NCI-H2171 treated with DMSO at 0.1 percent for 48 hours (cell line): ENCODE measurements at regions not wholly inside any gene's neighbourhood (a gene's known extent, or its start where the extent isn't known, plus 50 kb on each side); places are given as distances from the start of the nearest gene placed in this dataset.

ENCODE experiments used
- DNase-seq: peaks from one replicate; lab custom pipeline; 2025; lab: John Stamatoyannopoulos, UW

DNA sequence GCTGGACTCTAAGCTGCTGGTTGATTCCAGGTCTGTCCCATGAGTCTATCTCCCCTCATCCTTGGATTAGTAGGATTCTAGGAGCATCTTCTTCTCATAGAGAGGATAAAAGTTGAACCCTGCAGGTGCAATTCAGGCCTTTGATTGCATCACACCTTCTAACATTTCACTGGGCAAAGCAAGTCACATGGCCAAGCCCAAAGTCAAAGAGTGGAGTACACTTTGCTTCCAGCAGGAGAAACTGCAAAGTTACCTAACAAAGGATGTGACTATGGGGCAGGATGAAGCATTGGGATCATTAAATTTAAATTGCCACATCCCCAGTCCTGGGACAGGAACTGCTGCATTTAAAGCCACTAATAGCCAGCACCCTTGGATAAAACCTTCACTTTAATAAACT lies 51.0 kb upstream of the EGFLAM start:
- DNase-seq = no peak

DNA sequence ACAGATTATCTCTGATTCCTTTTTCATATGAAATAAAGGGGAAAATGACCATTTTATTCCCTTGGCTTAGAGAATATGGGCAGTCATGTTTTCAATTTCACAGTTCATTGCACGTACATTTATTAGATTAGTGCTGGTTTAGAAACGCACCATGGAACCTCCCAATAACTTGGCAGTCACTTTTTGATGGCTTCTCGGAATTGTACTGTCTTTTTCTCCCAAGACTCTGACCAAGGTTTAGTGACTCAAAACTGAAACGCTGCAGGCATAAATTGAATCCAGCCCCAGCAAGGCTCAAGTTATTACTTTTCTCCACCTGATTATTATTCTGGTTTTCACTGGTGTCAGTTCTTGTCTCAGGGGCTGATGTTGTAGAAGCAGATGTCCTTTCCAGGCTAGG lies 55.6 kb upstream of the EGFLAM start:
- no peak for DNase-seq

DNA sequence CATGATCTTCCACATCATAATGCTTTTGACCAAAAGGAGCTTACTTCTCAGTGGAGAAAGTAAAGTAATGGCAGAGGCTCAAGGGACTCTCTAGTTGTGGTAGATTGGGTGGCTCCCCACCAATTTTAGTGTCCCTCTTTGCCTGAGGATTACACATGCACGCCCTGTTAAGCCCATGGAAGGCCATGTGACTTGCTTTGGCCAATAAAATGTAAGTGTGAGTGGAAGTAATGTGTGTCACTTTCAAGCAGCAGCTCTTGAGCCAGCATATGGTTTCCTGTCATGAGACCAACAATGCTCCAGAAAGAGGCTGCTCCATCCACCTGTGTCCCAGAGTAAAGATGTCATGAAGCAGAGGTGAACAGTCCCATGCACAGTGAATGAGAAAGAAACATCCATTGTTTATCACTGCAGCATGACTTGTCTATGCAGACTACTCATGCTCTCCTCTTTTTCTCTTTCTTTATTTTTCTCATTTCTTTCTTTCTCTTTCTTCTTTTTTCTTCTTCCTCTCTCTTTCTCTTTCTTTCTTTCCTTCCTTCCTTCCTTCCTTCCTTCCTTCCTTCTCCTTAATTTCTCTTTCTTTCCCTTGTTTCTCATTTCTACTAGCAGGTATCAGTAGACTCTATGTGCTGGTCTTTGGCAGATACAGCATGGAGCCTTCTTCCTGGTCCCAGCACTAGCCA lies 57.3 kb upstream of the EGFLAM start:
- no peak for DNase-seq

- no peak for DNase-seq
Observed at GRCh38 chr5:38197118-38197517, 61.2 kb upstream of the EGFLAM start.

- peak; percentile 94 for DNase-seq
Observed at GRCh38 chr5:38193015-38193581, 65.3 kb upstream of the EGFLAM start.

GRCh38 chr5:38191693-38192092 lies 66.7 kb upstream of the EGFLAM start:
- DNase-seq = no peak

- peak; percentile 95 for DNase-seq
Observed at GRCh38 chr5:38190111-38190510, 68.2 kb upstream of the EGFLAM start.

- no peak for DNase-seq
Observed at GRCh38 chr5:38189081-38189504, 69.3 kb upstream of the EGFLAM start.

- DNase-seq = no peak
Observed at GRCh38 chr5:38188591-38188990, 69.8 kb upstream of the EGFLAM start.

GRCh38 chr5:38187532-38187931 lies 70.8 kb upstream of the EGFLAM start:
- no peak for DNase-seq

- peak; percentile 48 for DNase-seq
Observed at GRCh38 chr5:38184627-38185026, 73.7 kb upstream of the EGFLAM start.

- no peak for DNase-seq
Observed at GRCh38 chr5:38182991-38183390, 75.4 kb upstream of the EGFLAM start.

DNA sequence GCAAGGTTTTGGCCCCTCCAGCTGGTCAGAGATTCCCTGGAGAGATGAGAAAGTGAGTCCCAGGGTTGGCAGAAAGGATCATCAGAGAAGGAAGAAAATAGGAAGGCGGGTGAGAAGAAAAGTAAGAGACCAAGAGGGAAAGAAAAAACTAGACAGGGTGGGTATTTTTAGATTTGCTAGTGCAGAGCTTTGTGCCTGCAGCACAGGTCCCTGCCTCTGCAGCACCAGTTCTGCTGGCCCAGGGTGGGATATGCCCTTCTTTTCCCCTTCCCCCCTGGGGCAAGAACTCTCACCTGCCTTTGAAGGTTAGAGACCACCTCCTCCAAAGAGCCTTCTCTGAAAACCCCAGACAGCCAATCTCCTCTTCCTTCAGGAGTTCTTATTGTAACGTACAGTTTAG lies 90.3 kb upstream of the EGFLAM start:
- DNase-seq = no peak

- DNase-seq = peak; percentile 91
Observed at GRCh38 chr5:38167562-38167996, 90.8 kb upstream of the EGFLAM start.

DNA sequence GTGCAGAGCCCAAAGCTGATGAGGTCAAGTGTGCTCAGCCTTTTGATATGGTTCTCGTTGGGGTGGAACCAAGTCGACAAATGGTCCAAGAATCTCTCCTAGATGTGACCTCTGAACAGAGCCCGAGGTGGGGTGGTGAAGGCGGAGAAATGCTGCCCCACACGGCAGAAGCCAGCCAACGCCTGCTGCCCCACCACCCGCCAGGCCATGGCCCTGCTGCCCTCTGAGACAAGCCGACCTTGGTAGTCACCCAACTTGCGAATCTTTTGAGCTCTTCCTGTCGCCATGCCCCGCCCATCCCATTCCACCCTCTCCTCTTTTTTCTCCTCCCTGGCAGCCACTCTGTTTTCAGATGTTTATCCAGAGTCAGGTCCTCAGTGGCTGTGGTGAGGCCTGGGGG lies 91.5 kb upstream of the EGFLAM start:
- no peak for DNase-seq

- no peak for DNase-seq
Observed at GRCh38 chr5:38165435-38165834, 92.9 kb upstream of the EGFLAM start.

- no peak for DNase-seq
Observed at GRCh38 chr5:38164776-38165399, 93.5 kb upstream of the EGFLAM start.

- no peak for DNase-seq
Observed at GRCh38 chr5:38163636-38164237, 94.6 kb upstream of the EGFLAM start.

DNA sequence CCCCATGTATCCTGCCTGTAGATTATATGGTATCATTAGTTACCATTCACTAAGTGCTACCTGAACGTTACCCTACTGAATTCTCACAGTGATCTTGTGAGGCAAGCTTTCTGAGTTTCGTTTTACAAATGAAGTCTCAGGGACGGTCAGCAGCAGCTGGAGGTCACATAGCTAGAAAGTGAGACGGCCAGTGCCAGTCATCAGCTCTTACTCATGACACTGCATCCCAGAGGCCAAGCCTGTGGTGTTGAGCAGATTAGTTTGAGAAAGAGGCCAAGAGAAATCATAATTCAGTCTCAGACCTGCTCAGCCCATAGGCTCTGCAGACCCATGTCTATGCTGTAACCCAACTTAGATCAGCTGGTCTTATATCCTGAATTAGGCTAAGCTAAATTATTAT lies 95.7 kb upstream of the EGFLAM start:
- DNase-seq = no peak

DNA sequence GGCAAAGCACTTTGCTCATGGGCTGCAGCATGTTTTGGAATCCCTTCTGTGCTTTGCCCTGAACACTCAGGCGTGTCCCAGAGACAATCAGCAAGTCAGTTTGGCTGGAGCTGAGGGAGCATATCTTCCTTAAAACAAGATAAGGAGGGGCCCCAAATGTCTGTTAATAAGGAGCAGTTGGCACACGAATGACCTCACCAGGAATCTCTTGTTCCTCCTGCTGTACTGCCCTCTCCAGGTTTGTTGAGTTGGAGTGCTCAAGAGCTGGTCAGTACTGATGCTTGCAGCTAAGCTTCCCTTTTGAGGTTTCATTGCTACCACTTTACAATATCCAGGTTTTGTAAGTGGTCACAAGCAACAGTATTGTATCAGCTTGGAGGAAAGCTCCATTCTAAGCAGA lies 101.3 kb upstream of the EGFLAM start:
- DNase-seq = no peak

GRCh38 chr5:38154615-38155204 lies 103.6 kb upstream of the EGFLAM start:
- peak; percentile 95 for DNase-seq

DNA sequence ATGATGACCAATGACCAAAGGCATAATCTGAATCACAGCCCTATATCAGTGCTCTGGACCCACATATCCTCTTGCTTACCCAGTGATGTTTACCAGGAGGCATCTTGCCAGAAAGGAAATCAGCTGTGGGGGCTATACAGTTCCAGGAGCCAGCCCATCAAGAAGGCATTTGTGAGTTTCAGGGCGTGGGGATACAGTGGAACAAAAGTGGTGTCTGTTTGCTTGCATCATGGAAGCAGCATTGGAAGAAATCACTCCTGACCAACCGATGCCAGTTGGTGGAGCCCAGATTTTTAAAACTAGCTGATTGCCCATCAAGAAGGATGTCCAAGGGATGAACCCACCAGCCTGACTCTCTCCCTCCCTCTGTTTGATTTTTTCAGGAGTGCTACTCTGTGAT lies 106.5 kb upstream of the EGFLAM start:
- no peak for DNase-seq

GRCh38 chr5:38149815-38150195 lies 108.6 kb upstream of the EGFLAM start:
- DNase-seq = no peak
